ENCODE measurements at regions not wholly inside any gene's neighbourhood (a gene's known extent, or its start where the extent isn't known, plus 50 kb on each side); places are given as distances from the start of the nearest gene placed in this dataset.

GRCh38 chr15:98207928-98208327, 247.4 kb downstream of the ARRDC4 start:
- no peaks in the 10 kb centered on the region for H3K36me3 Mint-ChIP-seq (ENCODE audit: insufficient read depth, unreplicated experiment)

GRCh38 chr15:98213346-98213979, 253.0 kb downstream of the ARRDC4 start:
- DNase-seq: no peak
- no peaks in the 10 kb centered on the region for H3K4me1 Mint-ChIP-seq (ENCODE audit: low read depth, unreplicated experiment)
- no peaks in the 10 kb centered on the region for H3K27me3 Mint-ChIP-seq (ENCODE audit: unreplicated experiment)
- H3K4me3 Mint-ChIP-seq (ENCODE audit: low read depth, unreplicated experiment): no peak overlapping the region
- BruUV-seq (replicated peaks): no TSS peak
- no peak overlapping the region for H3K27ac Mint-ChIP-seq (ENCODE audit: unreplicated experiment)
- CTCF ChIA-PET: interaction anchor here (0.9 kb wide), 2 partner anchors 17 to 314 kb away, joined by 3 read pairs; no protein-coding TSS in a partner anchor
- H3K9me3 Mint-ChIP-seq (ENCODE audit: low read depth, unreplicated experiment): peaks cover 2% of the 10 kb centered on the region
- TF ChIP-seq CTCF (IDR thresholded peaks at IDR 0.05; ENCODE audit: unreplicated experiment): no peak
- intact Hi-C loops (cut with micrococcal nuclease; ENCODE audit: unreplicated experiment): no loop called here
- H3K36me3 Mint-ChIP-seq (ENCODE audit: insufficient read depth, unreplicated experiment): no peaks in the 10 kb centered on the region

More at GRCh38 chr15:98207928-98208327, 247.4 kb downstream of the ARRDC4 start:
- no peak for DNase-seq
- Mint-ChIP-seq H3K4me3 (ENCODE audit: low read depth, unreplicated experiment) (no peak overlapping the region), H3K9me3 (ENCODE audit: low read depth, unreplicated experiment) (peaks cover 5% of the 10 kb centered on the region), H3K27ac (ENCODE audit: unreplicated experiment) (no peak overlapping the region), H3K4me1 (ENCODE audit: low read depth, unreplicated experiment) (no peaks in the 10 kb centered on the region), H3K27me3 (ENCODE audit: unreplicated experiment) (no peaks in the 10 kb centered on the region)
- BruUV-seq (replicated peaks): no TSS peak
- CTCF ChIA-PET: no interaction called here
- TF ChIP-seq CTCF (IDR thresholded peaks at IDR 0.05; ENCODE audit: unreplicated experiment): no peak
- intact Hi-C loops (cut with micrococcal nuclease; ENCODE audit: unreplicated experiment): no loop called here

- no peak for DNase-seq
- Mint-ChIP-seq H3K9me3 (ENCODE audit: low read depth, unreplicated experiment) (peaks cover 5% of the 10 kb centered on the region), H3K27me3 (ENCODE audit: unreplicated experiment) (no peaks in the 10 kb centered on the region), H3K4me3 (ENCODE audit: low read depth, unreplicated experiment) (no peak overlapping the region), H3K27ac (ENCODE audit: unreplicated experiment) (no peak overlapping the region), H3K4me1 (ENCODE audit: low read depth, unreplicated experiment) (no peaks in the 10 kb centered on the region), H3K36me3 (ENCODE audit: insufficient read depth, unreplicated experiment) (no peaks in the 10 kb centered on the region)
- no peak for TF ChIP-seq CTCF (IDR thresholded peaks at IDR 0.05; ENCODE audit: unreplicated experiment)
- CTCF ChIA-PET: no interaction called here
- intact Hi-C loops (cut with micrococcal nuclease; ENCODE audit: unreplicated experiment): no loop called here
- BruUV-seq (replicated peaks): no TSS peak
These were observed 255.7 kb downstream of the ARRDC4 start for GRCh38 chr15:98216166-98216565.

GRCh38 chr15:98217356-98217755, 256.9 kb downstream of the ARRDC4 start:
- Mint-ChIP-seq H3K27ac (ENCODE audit: unreplicated experiment) (no peak overlapping the region), H3K4me1 (ENCODE audit: low read depth, unreplicated experiment) (no peaks in the 10 kb centered on the region), H3K4me3 (ENCODE audit: low read depth, unreplicated experiment) (no peak overlapping the region), H3K27me3 (ENCODE audit: unreplicated experiment) (no peaks in the 10 kb centered on the region), H3K9me3 (ENCODE audit: low read depth, unreplicated experiment) (peaks cover 5% of the 10 kb centered on the region), H3K36me3 (ENCODE audit: insufficient read depth, unreplicated experiment) (no peaks in the 10 kb centered on the region)
- no peak for DNase-seq
- CTCF ChIA-PET: no interaction called here
- no peak for TF ChIP-seq CTCF (IDR thresholded peaks at IDR 0.05; ENCODE audit: unreplicated experiment)
- BruUV-seq (replicated peaks): no TSS peak
- intact Hi-C loops (cut with micrococcal nuclease; ENCODE audit: unreplicated experiment): no loop called here
